AG09309 (cell line): ENCODE measurements at regions not wholly inside any gene's neighbourhood (a gene's known extent, or its start where the extent isn't known, plus 50 kb on each side); places are given as distances from the start of the nearest gene placed in this dataset.
"Not testable (repeated sequence)": the region's sequence is repeated elsewhere in the genome, so short reads cannot be mapped to it uniquely, and the experiment has no call there.

Source experiments
- DNase-seq: peaks from one replicate; pipeline ENCODE4 v3.0.0-alpha.2; 2010; ENCODE audit warnings: low read depth
- H3K4me3 ChIP-seq: 2 replicates; pipeline ENCODE4 v1.5.1; 2011; ENCODE audit warnings: mild to moderate bottlenecking, low read depth, low read length, moderate library complexity; ENCODE audit not compliant: control insufficient read depth
- TF ChIP-seq, protein P1 (sequence below): IDR thresholded peaks from 2 replicates; pipeline ENCODE4 v1.5.1; 2011; ENCODE audit warnings: mild to moderate bottlenecking, low read depth, low read length, inconsistent platforms; ENCODE audit not compliant: insufficient read depth, control insufficient read depth; ENCODE audit errors: missing control alignments

DNA sequence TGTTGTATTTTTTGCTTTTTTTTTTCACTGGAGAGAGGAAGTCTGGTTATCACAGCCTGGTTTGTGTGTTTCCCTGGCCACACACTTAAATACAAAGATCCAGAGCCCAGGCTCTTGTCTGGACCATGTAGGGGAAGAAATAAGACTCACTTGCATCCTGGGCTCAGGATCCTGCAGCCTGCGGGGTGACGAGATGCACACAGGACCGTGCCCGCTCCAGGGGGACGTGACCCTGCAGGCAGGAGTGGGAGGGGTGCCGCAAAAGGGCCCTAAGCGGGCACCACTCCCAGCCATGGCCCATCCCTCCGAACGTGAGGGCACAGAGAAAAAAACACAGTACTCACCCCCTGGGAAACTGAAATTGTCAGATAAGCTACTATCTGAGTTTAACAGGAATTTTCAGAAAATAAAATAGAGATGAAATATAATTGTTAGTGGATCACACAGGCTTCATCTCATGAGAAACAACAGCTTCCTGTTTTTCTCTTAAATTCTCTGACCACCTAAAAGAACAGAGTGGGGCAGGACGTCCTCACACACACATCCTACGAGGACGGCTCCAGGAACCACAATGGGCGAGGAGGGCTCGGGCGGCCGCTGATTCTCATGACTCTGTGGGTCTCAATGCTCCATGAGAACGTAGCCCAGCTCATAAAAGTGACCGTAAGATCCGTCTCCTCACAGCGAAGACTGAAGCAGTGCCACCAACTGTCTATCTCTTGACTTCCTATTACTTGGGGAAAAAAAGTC lies 142.6 kb upstream of the ALKAL2 start:
- TF ChIP-seq, protein P1, sequence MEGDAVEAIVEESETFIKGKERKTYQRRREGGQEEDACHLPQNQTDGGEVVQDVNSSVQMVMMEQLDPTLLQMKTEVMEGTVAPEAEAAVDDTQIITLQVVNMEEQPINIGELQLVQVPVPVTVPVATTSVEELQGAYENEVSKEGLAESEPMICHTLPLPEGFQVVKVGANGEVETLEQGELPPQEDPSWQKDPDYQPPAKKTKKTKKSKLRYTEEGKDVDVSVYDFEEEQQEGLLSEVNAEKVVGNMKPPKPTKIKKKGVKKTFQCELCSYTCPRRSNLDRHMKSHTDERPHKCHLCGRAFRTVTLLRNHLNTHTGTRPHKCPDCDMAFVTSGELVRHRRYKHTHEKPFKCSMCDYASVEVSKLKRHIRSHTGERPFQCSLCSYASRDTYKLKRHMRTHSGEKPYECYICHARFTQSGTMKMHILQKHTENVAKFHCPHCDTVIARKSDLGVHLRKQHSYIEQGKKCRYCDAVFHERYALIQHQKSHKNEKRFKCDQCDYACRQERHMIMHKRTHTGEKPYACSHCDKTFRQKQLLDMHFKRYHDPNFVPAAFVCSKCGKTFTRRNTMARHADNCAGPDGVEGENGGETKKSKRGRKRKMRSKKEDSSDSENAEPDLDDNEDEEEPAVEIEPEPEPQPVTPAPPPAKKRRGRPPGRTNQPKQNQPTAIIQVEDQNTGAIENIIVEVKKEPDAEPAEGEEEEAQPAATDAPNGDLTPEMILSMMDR = no peak
- no peak for DNase-seq
- no peak overlapping the region for H3K4me3 ChIP-seq

DNA sequence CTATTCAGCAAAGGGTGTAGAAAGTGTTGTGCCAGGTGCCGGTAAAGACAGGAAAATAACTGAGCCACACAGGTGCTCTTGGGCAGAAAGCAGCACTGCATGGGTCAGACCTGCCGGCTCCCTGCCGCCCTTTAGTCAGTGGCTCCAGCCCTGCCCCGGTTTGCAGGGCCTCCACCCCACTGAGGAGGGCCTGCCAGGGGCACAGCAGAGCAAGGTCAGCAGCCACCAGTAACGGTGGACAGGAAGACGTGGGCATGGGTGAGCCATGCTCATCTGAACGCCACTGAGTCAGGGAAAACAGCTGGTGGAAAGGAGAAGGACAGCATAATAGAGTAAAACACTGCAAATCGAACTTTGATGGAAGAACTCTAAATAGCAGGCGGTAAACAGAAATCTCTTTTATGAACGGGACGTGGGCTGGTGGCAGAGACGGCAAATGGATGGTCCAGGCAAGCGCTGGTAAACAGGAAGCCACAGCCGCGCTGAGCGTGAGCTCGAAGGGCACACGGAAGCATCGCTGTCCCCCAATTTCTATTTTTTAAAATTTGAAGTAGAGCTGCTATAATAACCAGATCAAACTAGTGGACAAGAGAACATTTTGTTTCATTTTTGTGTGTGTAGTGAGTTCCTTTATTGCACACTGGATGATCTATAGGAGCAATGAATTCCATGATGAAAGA lies 141.8 kb upstream of the ALKAL2 start:
- TF ChIP-seq, protein P1 = no peak
- no peak for DNase-seq
- no peak overlapping the region for H3K4me3 ChIP-seq

DNA sequence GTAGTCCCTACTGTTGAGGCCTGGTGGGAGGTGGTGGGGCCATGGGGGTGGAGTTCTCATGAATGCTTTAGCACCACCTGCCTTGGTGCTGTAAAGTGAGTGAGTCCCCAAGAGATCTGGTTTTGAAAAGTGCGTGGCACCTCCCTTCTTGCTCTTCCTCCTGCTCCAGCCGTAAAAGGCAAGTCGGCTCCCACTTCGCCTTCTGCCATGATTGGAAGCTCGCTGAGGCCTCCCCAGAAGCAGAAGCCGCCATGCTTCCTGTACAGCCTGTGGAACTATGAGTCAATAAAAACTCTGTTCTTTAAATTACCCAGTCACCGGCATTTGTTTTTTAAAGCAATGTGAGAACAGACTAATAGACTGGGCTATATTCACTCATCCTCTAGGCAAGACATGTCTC lies 141.3 kb upstream of the ALKAL2 start:
- DNase-seq = no peak
- no peak overlapping the region for H3K4me3 ChIP-seq
- TF ChIP-seq, protein P1 = no peak

DNA sequence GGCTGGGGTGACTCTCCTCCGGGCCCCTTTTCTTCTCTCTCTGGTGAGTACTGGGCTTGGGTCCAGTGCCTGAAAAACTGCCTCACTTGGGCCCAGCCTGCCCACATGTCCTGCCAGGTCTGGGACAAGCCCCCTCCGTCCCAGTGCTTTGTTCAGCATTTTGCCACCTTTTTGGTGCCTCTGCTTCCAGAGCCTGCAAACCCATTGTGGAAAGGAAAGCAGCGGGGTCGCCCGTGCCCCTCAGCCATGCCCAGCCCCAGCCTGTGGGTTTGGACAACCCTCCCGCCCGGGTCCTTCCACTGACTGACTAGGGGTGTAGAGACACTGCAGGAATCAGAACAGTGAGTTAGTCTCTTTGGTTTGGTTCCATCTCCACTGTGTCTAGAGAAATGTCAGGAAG lies 140.7 kb upstream of the ALKAL2 start:
- TF ChIP-seq, protein P1 = no peak
- DNase-seq = no peak
- H3K4me3 ChIP-seq = no peak overlapping the region

DNA sequence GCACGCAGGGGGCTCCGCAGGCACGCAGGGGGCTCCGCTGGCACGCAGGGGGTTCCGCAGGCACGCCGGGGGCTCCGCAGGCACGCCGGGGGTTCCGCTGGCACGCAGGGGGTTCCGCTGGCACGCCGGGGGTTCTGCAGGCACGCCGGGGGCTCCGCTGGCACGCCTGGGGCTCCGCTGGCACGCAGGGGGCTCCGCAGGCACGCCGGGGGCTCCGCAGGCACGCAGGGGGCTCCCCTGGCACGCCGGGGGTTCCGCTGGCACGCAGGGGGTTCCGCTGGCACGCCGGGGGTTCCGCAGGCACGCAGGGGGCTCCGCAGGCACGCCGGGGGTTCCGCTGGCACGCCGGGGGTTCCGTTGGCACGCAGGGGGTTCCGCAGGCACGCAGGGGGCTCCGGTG lies 138.8 kb upstream of the ALKAL2 start:
- not testable (repeated sequence) for DNase-seq, H3K4me3 ChIP-seq

DNA sequence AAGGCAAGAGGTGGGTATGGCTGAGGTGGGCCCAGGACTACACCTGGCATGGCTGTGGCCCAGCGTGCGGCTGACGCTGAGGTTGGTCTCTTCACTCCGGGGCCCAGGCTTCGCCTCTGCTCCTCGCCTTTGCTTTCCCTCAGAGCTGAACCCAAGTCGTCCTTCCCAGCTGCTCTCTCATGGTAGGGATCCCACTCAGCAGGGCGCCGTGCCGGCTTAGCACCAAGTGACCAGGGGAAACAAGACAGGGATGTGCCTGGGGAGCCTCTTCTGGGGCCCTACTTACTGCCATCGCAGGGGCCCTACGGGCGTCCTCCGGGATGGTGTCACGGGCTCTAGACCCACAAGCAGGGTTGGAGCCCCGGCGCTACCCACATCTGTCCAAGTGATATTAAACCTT lies 138.1 kb upstream of the ALKAL2 start:
- no peak overlapping the region for H3K4me3 ChIP-seq
- TF ChIP-seq, protein P1 = no peak
- DNase-seq = no peak

DNA sequence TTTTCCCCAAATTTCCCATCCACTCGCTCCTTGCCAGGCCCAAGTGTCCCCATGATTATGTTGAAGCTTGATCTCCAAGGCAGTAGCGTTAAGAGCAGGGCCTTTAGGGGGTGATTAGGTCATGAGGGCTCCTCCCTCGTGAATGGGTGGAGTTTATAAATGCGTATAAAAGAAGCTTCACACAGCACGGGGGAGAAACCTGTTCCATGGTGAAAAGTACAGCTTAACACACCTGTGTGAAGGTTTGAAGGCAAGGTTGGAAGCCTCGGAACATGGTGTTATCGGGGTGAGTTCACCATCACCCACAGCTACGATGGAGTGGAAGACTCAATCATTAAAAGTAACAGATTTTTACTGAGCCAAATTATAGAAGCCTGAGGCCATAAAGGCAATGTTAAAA lies 137.4 kb upstream of the ALKAL2 start:
- no peak overlapping the region for H3K4me3 ChIP-seq
- no peak for DNase-seq
- TF ChIP-seq, protein P1 = no peak
